Small intestine (tissue), 7 donors: ENCODE measurements at regions not wholly inside any gene's neighbourhood (a gene's known extent, or its start where the extent isn't known, plus 50 kb on each side); places are given as distances from the start of the nearest gene placed in this dataset.

ENCODE experiments used
- DNase-seq, 2 donors: peaks; one replicate each; pipeline versions ENCODE4 v3.0.0 to v3.0.0-alpha.2; 2013
- FAIRE-seq: peaks from 2 replicates; lab custom pipeline; 2012; peaks lifted over from hg19 to GRCh38; lab: Jason Lieb, UNC
- H3K27ac ChIP-seq, 3 donors: one replicate each; pipeline ENCODE4 v1.5.1; 2013; ENCODE audit warnings: low read length in 2 of 3, mild to moderate bottlenecking in 2 of 3, control low read depth in 1 of 3, inconsistent platforms in 1 of 3, low read depth in 1 of 3, moderate library complexity in 1 of 3
- H3K27me3 ChIP-seq, 3 donors: one replicate each; pipeline ENCODE4 v1.6.1; 2013; ENCODE audit warnings: low read length in 3 of 3, inconsistent platforms in 1 of 3; ENCODE audit not compliant: control insufficient read depth in 3 of 3, insufficient read depth in 3 of 3
- H3K36me3 ChIP-seq, 3 donors: one replicate each; pipeline ENCODE4 v1.6.1; 2013; ENCODE audit warnings: low read length in 3 of 3, inconsistent platforms in 1 of 3, low read depth in 1 of 3, mild to moderate bottlenecking in 1 of 3, moderate library complexity in 1 of 3; ENCODE audit not compliant: control insufficient read depth in 3 of 3, insufficient read depth in 2 of 3
- H3K4me1 ChIP-seq, 3 donors: one replicate each; pipeline ENCODE4 v1.6.1; 2013; ENCODE audit warnings: low read length in 2 of 3, inconsistent platforms in 1 of 3, low read depth in 1 of 3, mild to moderate bottlenecking in 1 of 3, moderate library complexity in 1 of 3; ENCODE audit not compliant: control insufficient read depth in 3 of 3, insufficient read depth in 2 of 3
- H3K4me3 ChIP-seq, 3 donors: one replicate each; pipeline ENCODE4 v1.5.1; 2013; ENCODE audit warnings: low read length in 3 of 3, control low read depth in 1 of 3, inconsistent platforms in 1 of 3, low read depth in 1 of 3, mild to moderate bottlenecking in 1 of 3, moderate library complexity in 1 of 3
- H3K9me3 ChIP-seq, 2 donors: one replicate each; pipeline ENCODE4 v1.6.1; 2013; ENCODE audit warnings: low read depth in 1 of 2, low read length in 1 of 2; ENCODE audit not compliant: control insufficient read depth in 2 of 2, insufficient read depth in 1 of 2
- WGBS, 3 donors: extraction: QIAGEN DNeasy Blood & Tissue Kit; methylation state at CpG; one replicate each; pipeline ENCODE4 v1.1.7; 2013; 5-methylcytosine and 5-hydroxymethylcytosine counted together
- donor health status: healthy with polysubstance abuse.
- donor health status: control.
- donor health status: control.
- donor health status: Bipolar disorder and iron deficiency.
- donor health status: healthy.

- no peaks in the 10 kb centered on the region for H3K27me3 ChIP-seq
- H3K4me3 ChIP-seq: no peak overlapping the region
- H3K36me3 ChIP-seq: no peaks in the 10 kb centered on the region
- 13 to 31% (median 29%) methylated on average over 4 of the region's 4 CpGs for WGBS, 3 donors
- FAIRE-seq (no peak), DNase-seq (peak; percentile 87 to 93)
- no peaks in the 10 kb centered on the region for H3K9me3 ChIP-seq
- H3K4me1 ChIP-seq: peaks cover 0 to 31% (median 6%) of the 10 kb centered on the region in 3 donors
- peak overlapping the region in 2 of 3 donors; percentile 61 to 73 for H3K27ac ChIP-seq
Measured at GRCh38 chr1:116853680-116854402, 55.9 kb upstream of the PTGFRN start.

GRCh38 chr1:116854403-116854690 lies 55.4 kb upstream of the PTGFRN start:
- Histone ChIP-seq H3K27me3 (no peaks in the 10 kb centered on the region), H3K36me3 (no peaks in the 10 kb centered on the region), H3K9me3 (no peaks in the 10 kb centered on the region), H3K4me3 (no peak overlapping the region), H3K4me1 (peaks cover 0 to 31% (median 6%) of the 10 kb centered on the region in 3 donors), H3K27ac (peak overlapping the region in 1 of 3 donors; percentile 73)
- FAIRE-seq (no peak), DNase-seq (no peak)
- WGBS, 3 donors: 67 to 82% (median 71%) methylated on average over 2 of the region's 2 CpGs

GRCh38 chr1:116854716-116855115 lies 55.0 kb upstream of the PTGFRN start:
- WGBS, 3 donors: 51 to 63% (median 60%) methylated on average over 3 of the region's 3 CpGs
- Histone ChIP-seq H3K36me3 (no peaks in the 10 kb centered on the region), H3K27ac (peak overlapping the region in 1 of 3 donors; percentile 73), H3K4me1 (peaks cover 0 to 31% (median 6%) of the 10 kb centered on the region in 3 donors), H3K9me3 (no peaks in the 10 kb centered on the region), H3K27me3 (no peaks in the 10 kb centered on the region), H3K4me3 (no peak overlapping the region)
- DNase-seq (no peak), FAIRE-seq (no peak)

- H3K4me3 ChIP-seq: no peak overlapping the region
- H3K9me3 ChIP-seq: no peaks in the 10 kb centered on the region
- peaks cover 0 to 31% (median 6%) of the 10 kb centered on the region in 3 donors for H3K4me1 ChIP-seq
- no peaks in the 10 kb centered on the region for H3K27me3 ChIP-seq
- peak overlapping the region in 2 of 3 donors; percentile 22 to 73 for H3K27ac ChIP-seq
- DNase-seq (peak; percentile 14 to 52), FAIRE-seq (no peak)
- 17 to 27% (median 26%) methylated on average over 5 of the region's 5 CpGs for WGBS, 3 donors
- H3K36me3 ChIP-seq: no peaks in the 10 kb centered on the region
Measured at GRCh38 chr1:116855191-116855619, 54.5 kb upstream of the PTGFRN start.

DNA sequence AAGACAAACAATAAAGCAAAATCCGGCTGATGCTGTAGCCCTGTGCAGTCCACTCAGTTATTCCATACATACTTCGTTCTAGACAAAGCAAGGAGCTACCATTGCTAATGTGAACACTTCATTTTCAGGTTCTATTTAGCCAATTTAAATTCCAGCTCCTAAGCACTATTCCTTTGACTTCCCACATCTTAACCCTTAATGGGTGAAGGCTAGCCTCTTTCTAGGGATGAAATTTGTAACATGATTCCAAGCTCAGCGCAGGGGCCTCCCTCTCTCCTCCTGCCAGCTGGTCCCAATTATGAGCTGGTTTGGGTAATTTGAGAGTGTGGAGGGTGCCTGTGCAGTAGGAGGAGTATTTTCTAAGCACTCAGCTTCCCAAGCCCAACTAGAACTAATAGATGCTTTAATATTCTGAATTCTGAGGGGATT lies 53.9 kb upstream of the PTGFRN start:
- DNase-seq (no peak), FAIRE-seq (no peak)
- H3K36me3 ChIP-seq: no peaks in the 10 kb centered on the region
- H3K9me3 ChIP-seq: no peaks in the 10 kb centered on the region
- H3K4me1 ChIP-seq: peaks cover 0 to 31% (median 6%) of the 10 kb centered on the region in 3 donors
- no peak overlapping the region for H3K4me3 ChIP-seq
- H3K27me3 ChIP-seq: no peaks in the 10 kb centered on the region
- H3K27ac ChIP-seq: no peak overlapping the region
- WGBS, 3 donors: 63 to 92% (median 89%) methylated on average over 3 of the region's 3 CpGs

DNA sequence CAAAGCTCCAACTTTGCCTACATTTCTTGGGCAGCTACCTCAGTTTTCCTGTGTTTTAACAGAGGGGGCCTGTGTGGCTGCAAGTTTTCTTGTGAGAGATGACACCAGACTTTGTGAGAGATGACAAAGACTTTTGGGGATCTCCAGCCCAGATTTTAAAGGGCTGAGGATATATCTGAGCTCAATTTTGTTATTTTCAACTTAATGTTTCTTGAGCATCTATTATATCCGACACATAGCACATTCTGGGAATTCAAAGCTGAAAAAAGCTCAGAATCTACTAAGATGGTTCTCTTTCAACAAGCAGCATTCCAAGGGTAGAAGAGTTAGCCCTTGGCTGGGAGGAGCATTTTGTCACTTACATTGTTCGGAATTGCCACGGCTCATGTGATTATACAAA lies 53.4 kb upstream of the PTGFRN start:
- Histone ChIP-seq H3K36me3 (no peaks in the 10 kb centered on the region), H3K4me3 (no peak overlapping the region), H3K27ac (no peak overlapping the region), H3K27me3 (no peaks in the 10 kb centered on the region), H3K4me1 (peaks cover 0 to 31% (median 6%) of the 10 kb centered on the region in 3 donors), H3K9me3 (no peaks in the 10 kb centered on the region)
- DNase-seq: no peak
- WGBS, 3 donors: 94 to 97% (median 94%) methylated on average over 3 of the region's 3 CpGs
- no peak for FAIRE-seq

GRCh38 chr1:116857092-116857491 lies 52.6 kb upstream of the PTGFRN start:
- peaks cover 0 to 31% (median 6%) of the 10 kb centered on the region in 3 donors for H3K4me1 ChIP-seq
- no peak overlapping the region for H3K4me3 ChIP-seq
- DNase-seq: no peak
- WGBS, 3 donors: 73 to 90% (median 82%) methylated on average over 3 of the region's 3 CpGs
- H3K36me3 ChIP-seq: no peaks in the 10 kb centered on the region
- H3K27me3 ChIP-seq: no peaks in the 10 kb centered on the region
- no peaks in the 10 kb centered on the region for H3K9me3 ChIP-seq
- H3K27ac ChIP-seq: no peak overlapping the region
- FAIRE-seq: no peak
